Upper lobe of left lung (tissue), 6 donors: ENCODE measurements at regions not wholly inside any gene's neighbourhood (a gene's known extent, or its start where the extent isn't known, plus 50 kb on each side); places are given as distances from the start of the nearest gene placed in this dataset.

ENCODE experiments used
- ATAC-seq, 2 donors: fragments of 200-7000 bp; cut with Tn5 transposase; one replicate each; pipeline ENCODE4 v1.9.1; 2022; ENCODE audit warnings: mild to moderate bottlenecking in 2 of 2, moderate library complexity in 2 of 2; ENCODE audit not compliant: low FRiP score in 2 of 2
- DNase-seq, 2 donors: peaks; one replicate each; pipeline ENCODE4 v3.0.0-alpha.2; 2019 to 2020
- H3K27ac ChIP-seq, 4 donors: fragments of 200-600 bp; sonication (generic); one replicate each; pipeline ENCODE4 v1.5.1; 2016 to 2019
- H3K27me3 ChIP-seq, 4 donors: fragments of 200-600 bp; sonication (generic); one replicate each; pipeline ENCODE4 v1.5.1; 2017 to 2019
- H3K36me3 ChIP-seq, 4 donors: fragments of 200-600 bp; sonication (generic); one replicate each; pipeline ENCODE4 v1.5.1; 2016 to 2019
- H3K4me1 ChIP-seq, 4 donors: fragments of 200-600 bp; sonication (generic); one replicate each; pipeline ENCODE4 v1.5.1; 2018 to 2019
- H3K4me3 ChIP-seq, 4 donors: fragments of 200-600 bp; sonication (generic); one replicate each; pipeline ENCODE4 v1.5.1; 2017 to 2019; ENCODE audit warnings: mild to moderate bottlenecking in 2 of 4, moderate library complexity in 1 of 4
- H3K9me3 ChIP-seq, 4 donors: fragments of 200-600 bp; sonication (generic); one replicate each; pipeline ENCODE4 v1.5.1; 2018 to 2019
- EP300 ChIP-seq, 4 donors: sonication (generic); formaldehyde crosslinking; IDR thresholded peaks; one replicate each; pipeline ENCODE4 v1.5.1; 2017; ENCODE audit warnings: antibody characterized with exemption in 4 of 4, control low read depth in 2 of 4
- POLR2A ChIP-seq, 4 donors: fragments of 450-650 bp; IDR thresholded peaks; one replicate each; pipeline ENCODE4 v1.5.1; 2016 to 2017; ENCODE audit warnings: antibody characterized with exemption in 4 of 4, mild to moderate bottlenecking in 2 of 4
- POLR2AphosphoS5 ChIP-seq, 2 donors: sonication (generic); formaldehyde crosslinking; IDR thresholded peaks; one replicate each; pipeline ENCODE4 v1.5.1; 2017; ENCODE audit warnings: antibody characterized with exemption in 2 of 2
- WGBS, 2 donors: methylation state at CpG; one replicate each; pipeline ENCODE4 v1.1.5; 2017 to 2018; 5-methylcytosine and 5-hydroxymethylcytosine counted together
- TF ChIP-seq, protein P1 (sequence below), 6 experiments: fragments of 450-650 bp in 4 of 6; fragments of 200-600 bp in 2 of 6; sonication (generic) in 2 of 6; IDR thresholded peaks; one replicate each; pipeline ENCODE4 v1.5.1; 2016 to 2019; ENCODE audit warnings: antibody characterized with exemption in 6 of 6
- donor health status: DM: no; HTN: no; CAD: no; lungs with moderate emphysema.
- donor health status: DM: no; HTN: yes; CAD: no; lungs with severe emphysema.

DNA sequence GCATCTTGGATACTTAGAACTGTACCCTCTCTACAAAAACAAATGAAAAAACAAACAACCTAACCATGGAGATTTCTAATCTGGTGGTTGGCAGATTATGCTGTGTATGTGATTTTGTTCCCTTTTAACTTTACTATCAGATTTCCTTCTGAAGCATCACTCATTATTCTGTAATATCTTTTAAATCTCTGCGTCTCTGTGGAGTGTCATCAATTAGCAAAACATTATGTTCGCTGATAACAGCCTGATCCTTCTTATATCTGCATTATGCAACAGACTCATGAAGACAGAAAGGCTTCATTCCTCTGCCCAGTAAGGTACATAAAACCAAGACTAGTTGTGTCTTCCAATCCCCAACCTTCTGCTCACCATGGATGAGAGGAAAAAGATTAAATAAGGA is 110.3 kb upstream of the PDE5A start:
- peaks cover 0 to 9% (median 4%) of the 10 kb centered on the region in 4 donors for H3K4me1 ChIP-seq
- ATAC-seq, result no peak
- TF ChIP-seq, protein P1, sequence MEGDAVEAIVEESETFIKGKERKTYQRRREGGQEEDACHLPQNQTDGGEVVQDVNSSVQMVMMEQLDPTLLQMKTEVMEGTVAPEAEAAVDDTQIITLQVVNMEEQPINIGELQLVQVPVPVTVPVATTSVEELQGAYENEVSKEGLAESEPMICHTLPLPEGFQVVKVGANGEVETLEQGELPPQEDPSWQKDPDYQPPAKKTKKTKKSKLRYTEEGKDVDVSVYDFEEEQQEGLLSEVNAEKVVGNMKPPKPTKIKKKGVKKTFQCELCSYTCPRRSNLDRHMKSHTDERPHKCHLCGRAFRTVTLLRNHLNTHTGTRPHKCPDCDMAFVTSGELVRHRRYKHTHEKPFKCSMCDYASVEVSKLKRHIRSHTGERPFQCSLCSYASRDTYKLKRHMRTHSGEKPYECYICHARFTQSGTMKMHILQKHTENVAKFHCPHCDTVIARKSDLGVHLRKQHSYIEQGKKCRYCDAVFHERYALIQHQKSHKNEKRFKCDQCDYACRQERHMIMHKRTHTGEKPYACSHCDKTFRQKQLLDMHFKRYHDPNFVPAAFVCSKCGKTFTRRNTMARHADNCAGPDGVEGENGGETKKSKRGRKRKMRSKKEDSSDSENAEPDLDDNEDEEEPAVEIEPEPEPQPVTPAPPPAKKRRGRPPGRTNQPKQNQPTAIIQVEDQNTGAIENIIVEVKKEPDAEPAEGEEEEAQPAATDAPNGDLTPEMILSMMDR (IDR thresholded peaks at IDR 0.05), result no peak
- no peak for TF ChIP-seq EP300 (IDR thresholded peaks at IDR 0.05)
- TF ChIP-seq POLR2AphosphoS5 (IDR thresholded peaks at IDR 0.05), result no peak
- TF ChIP-seq POLR2A (IDR thresholded peaks at IDR 0.05), result no peak
- no peak overlapping the region for H3K4me3 ChIP-seq
- H3K27ac ChIP-seq, result no peak overlapping the region
- no peaks in the 10 kb centered on the region for H3K27me3 ChIP-seq
- DNase-seq, result no peak
- H3K9me3 ChIP-seq, result no peaks in the 10 kb centered on the region
- no peaks in the 10 kb centered on the region for H3K36me3 ChIP-seq
- 57 to 73% methylated on average over 2 of the region's 2 CpGs for WGBS, 2 donors

DNA sequence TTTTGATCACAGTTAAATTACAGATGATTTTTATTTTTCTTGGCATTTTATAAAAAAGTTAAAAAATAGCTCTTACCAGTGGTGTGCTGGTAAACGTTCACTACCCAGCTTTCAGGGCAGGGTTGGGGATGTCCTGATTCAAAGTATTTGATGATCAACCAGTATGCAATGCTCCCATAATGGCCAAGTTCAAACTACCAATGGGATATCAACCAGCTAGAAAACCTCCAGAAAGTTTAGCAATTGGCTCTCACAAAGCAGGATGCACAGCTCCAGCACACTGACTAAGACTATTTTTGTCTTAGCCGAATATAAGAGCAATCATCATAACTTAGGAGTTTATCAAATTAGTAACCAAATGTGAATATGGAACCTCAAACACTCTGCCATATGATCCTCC is 108.0 kb upstream of the PDE5A start:
- no peak overlapping the region for H3K27ac ChIP-seq
- ATAC-seq, result no peak
- no peak for DNase-seq
- H3K4me1 ChIP-seq, result peaks cover 0 to 14% (median 5%) of the 10 kb centered on the region in 4 donors
- H3K9me3 ChIP-seq, result no peaks in the 10 kb centered on the region
- TF ChIP-seq POLR2A (IDR thresholded peaks at IDR 0.05) (no peak), EP300 (IDR thresholded peaks at IDR 0.05) (no peak)
- TF ChIP-seq, protein P1 (IDR thresholded peaks at IDR 0.05), result no peak
- no peaks in the 10 kb centered on the region for H3K36me3 ChIP-seq
- H3K27me3 ChIP-seq, result no peaks in the 10 kb centered on the region
- no peak overlapping the region for H3K4me3 ChIP-seq
- WGBS, 2 donors, result 75 to 90% methylated on average over 2 of the region's 2 CpGs

DNA sequence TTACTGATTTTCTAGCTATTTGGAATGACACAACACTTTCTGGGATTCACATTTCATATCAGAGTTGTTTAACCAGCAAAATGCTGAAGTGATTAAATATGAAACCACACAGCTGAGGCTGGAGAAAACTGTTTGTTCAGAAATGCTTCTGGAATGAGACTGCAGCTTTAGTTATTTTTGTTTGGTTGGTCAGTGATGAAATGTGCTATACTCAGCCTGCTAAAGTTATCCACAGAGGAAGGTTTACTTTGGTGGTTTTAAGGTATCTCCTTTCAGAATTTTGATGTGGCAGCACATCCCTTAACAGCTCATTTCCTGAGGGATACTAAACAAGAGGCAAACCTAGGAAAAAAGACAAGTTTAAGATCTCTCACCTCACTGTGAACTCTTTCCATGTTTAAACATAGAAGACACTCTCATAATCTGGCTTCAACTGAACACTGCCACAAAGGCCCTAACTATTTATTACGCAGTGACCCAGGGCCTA is 106.6 kb upstream of the PDE5A start:
- TF ChIP-seq POLR2AphosphoS5 (IDR thresholded peaks at IDR 0.05) (no peak), POLR2A (IDR thresholded peaks at IDR 0.05) (no peak), EP300 (IDR thresholded peaks at IDR 0.05) (no peak)
- TF ChIP-seq, protein P1 (IDR thresholded peaks at IDR 0.05), result no peak
- H3K4me1 ChIP-seq, result peaks cover 0 to 22% (median 12%) of the 10 kb centered on the region in 4 donors
- no peak overlapping the region for H3K4me3 ChIP-seq
- no peaks in the 10 kb centered on the region for H3K9me3 ChIP-seq
- DNase-seq (no peak), ATAC-seq (no peak)
- 65 to 86% methylated on average over 1 of the region's 1 CpG for WGBS, 2 donors
- peak overlapping the region in 3 of 4 donors; percentile 5 to 49 (median 6) for H3K27ac ChIP-seq
- no peaks in the 10 kb centered on the region for H3K27me3 ChIP-seq
- no peaks in the 10 kb centered on the region for H3K36me3 ChIP-seq

DNA sequence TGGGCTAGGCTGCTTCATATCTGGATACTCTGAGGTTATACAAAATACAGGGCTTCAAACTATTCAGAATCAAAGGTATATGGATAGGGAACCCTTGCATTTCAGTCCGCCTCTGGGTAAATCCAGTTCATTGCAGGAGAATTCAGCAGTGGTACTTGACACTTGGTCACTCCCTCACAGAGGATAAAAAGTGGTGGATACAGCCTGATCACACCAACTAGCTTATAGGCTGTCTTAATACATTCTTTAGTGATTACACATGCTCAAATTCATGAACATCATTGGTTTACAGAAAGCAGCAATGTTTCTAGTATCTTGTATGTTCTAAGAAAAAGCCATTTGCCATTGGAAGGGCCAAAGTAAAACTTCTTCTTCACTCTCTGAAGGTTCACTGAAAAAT is 104.8 kb upstream of the PDE5A start:
- Histone ChIP-seq H3K36me3 (no peaks in the 10 kb centered on the region), H3K4me3 (no peak overlapping the region), H3K9me3 (no peaks in the 10 kb centered on the region), H3K4me1 (peaks cover 5 to 27% (median 18%) of the 10 kb centered on the region in 4 donors), H3K27me3 (no peaks in the 10 kb centered on the region), H3K27ac (peak overlapping the region in 1 of 4 donors; percentile 6)
- ATAC-seq (no peak), DNase-seq (no peak)
- 100% methylated on average over 1 of the region's 1 CpG for WGBS, 2 donors
- no peak for TF ChIP-seq POLR2AphosphoS5 (IDR thresholded peaks at IDR 0.05)
- TF ChIP-seq POLR2A (IDR thresholded peaks at IDR 0.05), result no peak
- TF ChIP-seq, protein P1 (IDR thresholded peaks at IDR 0.05), result no peak
- TF ChIP-seq EP300 (IDR thresholded peaks at IDR 0.05), result no peak

DNA sequence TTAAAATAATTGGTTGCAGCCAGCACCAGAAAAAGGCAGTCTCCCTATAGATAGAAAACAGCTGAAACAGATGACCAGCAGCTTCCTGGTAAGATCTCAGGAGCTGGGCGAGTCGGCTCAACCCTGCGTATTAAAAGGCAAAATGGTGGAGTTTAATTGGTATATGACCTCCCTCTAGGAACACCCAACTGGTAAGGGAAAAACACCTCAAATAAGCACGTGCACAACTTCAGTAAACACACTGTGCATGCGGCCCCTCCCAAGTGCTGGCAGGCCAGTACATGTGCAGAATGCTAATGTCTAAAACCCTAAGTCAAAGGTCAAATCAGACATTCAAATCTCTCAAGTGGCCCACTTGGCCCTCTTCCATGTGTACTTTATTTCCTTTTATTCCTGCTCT is 103.2 kb upstream of the PDE5A start:
- H3K4me1 ChIP-seq, result peaks cover 5 to 27% (median 18%) of the 10 kb centered on the region in 4 donors
- H3K27ac ChIP-seq, result peak overlapping the region in 1 of 4 donors; percentile 28
- H3K4me3 ChIP-seq, result no peak overlapping the region
- H3K36me3 ChIP-seq, result no peaks in the 10 kb centered on the region
- ATAC-seq, result no peak
- no peak for DNase-seq
- 72 to 73% methylated on average over 4 to 5 of the region's 5 CpGs for WGBS, 2 donors
- H3K9me3 ChIP-seq, result no peaks in the 10 kb centered on the region
- no peak for TF ChIP-seq EP300 (IDR thresholded peaks at IDR 0.05)
- TF ChIP-seq, protein P1 (IDR thresholded peaks at IDR 0.05), result no peak
- TF ChIP-seq POLR2AphosphoS5 (IDR thresholded peaks at IDR 0.05), result no peak
- TF ChIP-seq POLR2A (IDR thresholded peaks at IDR 0.05), result no peak
- H3K27me3 ChIP-seq, result no peaks in the 10 kb centered on the region
